Activated naive CD8-positive, alpha-beta T cell treated with anti-CD3 and anti-CD28 coated beads for 36 hours (primary cell): ENCODE measurements at regions not wholly inside any gene's neighbourhood (a gene's known extent, or its start where the extent isn't known, plus 50 kb on each side); places are given as distances from the start of the nearest gene placed in this dataset.

Experiments
- DNase-seq: peaks from one replicate; pipeline ENCODE4 v3.0.0; 2021
- H3K27ac Mint-ChIP-seq: one replicate; pipeline ENCODE4 v1.8.0; 2022; ENCODE audit warnings: mild to moderate bottlenecking, moderate library complexity, mixed read lengths
- H3K27me3 Mint-ChIP-seq: one replicate; pipeline ENCODE4 v1.8.0; 2022; ENCODE audit warnings: mild to moderate bottlenecking, mixed read lengths
- H3K36me3 Mint-ChIP-seq: one replicate; pipeline ENCODE4 v1.8.0; 2021; ENCODE audit warnings: mild to moderate bottlenecking, mixed read lengths
- H3K4me1 Mint-ChIP-seq: one replicate; pipeline ENCODE4 v1.8.0; 2021; ENCODE audit warnings: mixed read lengths
- H3K4me3 Mint-ChIP-seq: one replicate; pipeline ENCODE4 v1.8.0; 2022; ENCODE audit warnings: mild to moderate bottlenecking, moderate library complexity, mixed read lengths
- H3K9me3 Mint-ChIP-seq: one replicate; pipeline ENCODE4 v1.8.0; 2022; ENCODE audit warnings: mixed read lengths

DNA sequence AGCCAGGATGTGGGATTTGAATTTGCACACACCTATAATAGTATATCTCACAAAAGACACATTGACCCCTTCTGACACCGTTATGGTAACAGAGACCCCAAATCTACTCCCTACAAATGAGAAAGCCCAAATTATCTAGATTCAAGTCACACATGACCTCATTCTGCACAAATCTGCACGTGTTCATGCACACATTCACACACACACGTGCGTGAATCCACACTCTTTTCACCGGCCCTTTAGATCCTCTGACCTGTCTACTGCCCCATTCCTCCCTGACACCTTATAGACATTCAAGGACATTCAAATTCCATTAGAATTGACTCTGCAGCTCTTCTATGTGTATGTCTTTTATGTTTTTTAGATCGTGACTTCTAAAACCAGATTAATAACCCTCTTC, 627.8 kb upstream of the ID2 start:
- DNase-seq, result no peak
- no peaks in the 10 kb centered on the region for H3K27me3 Mint-ChIP-seq
- no peak overlapping the region for H3K4me3 Mint-ChIP-seq
- peaks cover 9% of the 10 kb centered on the region for H3K9me3 Mint-ChIP-seq
- H3K4me1 Mint-ChIP-seq, result peaks cover 23% of the 10 kb centered on the region
- H3K36me3 Mint-ChIP-seq, result peaks cover 2% of the 10 kb centered on the region
- H3K27ac Mint-ChIP-seq, result no peak overlapping the region

DNA sequence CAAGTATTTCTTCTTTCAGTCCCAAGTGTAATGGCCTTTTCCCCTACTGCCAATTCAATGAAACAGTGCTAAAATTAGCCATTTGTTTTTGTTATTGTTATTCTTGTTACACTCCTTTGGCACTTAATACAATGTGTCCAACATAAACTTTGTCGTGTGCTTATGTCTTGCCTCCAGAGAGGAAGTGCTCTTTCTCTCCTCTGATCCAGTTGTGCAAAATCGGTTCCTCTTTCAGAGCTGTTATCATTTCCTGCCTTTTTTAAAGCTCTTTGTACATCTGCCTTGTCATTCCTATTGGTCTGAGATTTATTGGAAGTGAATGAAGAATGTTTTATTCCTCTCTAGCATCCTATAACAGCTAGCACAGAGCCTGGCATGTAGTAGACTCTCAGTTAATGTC, 623.2 kb upstream of the ID2 start:
- Mint-ChIP-seq H3K36me3 (no peaks in the 10 kb centered on the region), H3K27ac (no peak overlapping the region), H3K4me3 (no peak overlapping the region)

DNA sequence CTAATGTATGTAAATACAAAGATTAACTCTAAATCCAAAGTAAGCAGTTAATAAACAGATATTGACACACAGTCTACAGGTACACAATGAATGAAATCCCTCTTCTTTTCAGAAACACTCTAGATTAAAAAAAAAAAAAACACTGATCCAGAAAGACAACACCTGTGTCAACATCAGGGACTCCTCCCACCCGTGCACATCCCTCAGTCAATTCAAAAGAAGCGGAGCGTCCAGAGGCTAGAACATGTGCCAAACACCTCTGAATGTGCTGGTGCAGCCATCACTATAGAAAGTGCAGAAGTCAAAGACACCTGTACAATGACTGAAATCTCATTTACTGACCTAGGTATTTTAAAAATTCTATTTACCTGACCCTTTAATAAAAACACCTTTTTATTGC, 622.6 kb upstream of the ID2 start:
- Mint-ChIP-seq H3K9me3 (peaks cover 7% of the 10 kb centered on the region), H3K27me3 (peaks cover 4% of the 10 kb centered on the region), H3K4me1 (peaks cover 6% of the 10 kb centered on the region), H3K27ac (peak overlapping the region; percentile 58), H3K4me3 (no peak overlapping the region), H3K36me3 (no peaks in the 10 kb centered on the region)
- DNase-seq, result no peak

More for the DNA sequence above, 623.2 kb upstream of the ID2 start:
- no peak for DNase-seq
- H3K4me1 Mint-ChIP-seq, result peaks cover 6% of the 10 kb centered on the region
- peaks cover 5% of the 10 kb centered on the region for H3K9me3 Mint-ChIP-seq
- peaks cover 4% of the 10 kb centered on the region for H3K27me3 Mint-ChIP-seq

DNA sequence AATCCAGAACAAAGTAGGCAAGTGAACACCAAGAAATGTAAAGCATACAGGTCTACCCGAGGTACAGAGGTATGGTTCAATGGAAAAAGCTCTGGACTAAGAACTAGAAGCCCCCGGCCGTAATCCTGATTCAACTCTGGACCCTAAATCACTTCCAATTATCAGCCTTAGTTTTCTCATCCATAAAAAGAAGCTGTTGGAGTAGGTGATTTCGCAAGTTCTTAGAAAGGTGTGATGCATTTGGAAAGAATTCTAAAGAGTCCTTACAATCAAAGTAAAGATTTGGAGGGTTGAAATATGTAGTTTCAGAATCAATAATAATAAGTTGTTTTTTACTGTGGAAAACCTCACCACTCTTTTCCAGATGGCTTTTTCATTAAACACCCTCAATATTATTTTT, 622.1 kb upstream of the ID2 start:
- H3K27ac Mint-ChIP-seq, result no peak overlapping the region
- H3K27me3 Mint-ChIP-seq, result peaks cover 4% of the 10 kb centered on the region
- peaks cover 9% of the 10 kb centered on the region for H3K9me3 Mint-ChIP-seq
- DNase-seq, result no peak
- no peak overlapping the region for H3K4me3 Mint-ChIP-seq
- H3K4me1 Mint-ChIP-seq, result peaks cover 6% of the 10 kb centered on the region
- no peaks in the 10 kb centered on the region for H3K36me3 Mint-ChIP-seq

DNA sequence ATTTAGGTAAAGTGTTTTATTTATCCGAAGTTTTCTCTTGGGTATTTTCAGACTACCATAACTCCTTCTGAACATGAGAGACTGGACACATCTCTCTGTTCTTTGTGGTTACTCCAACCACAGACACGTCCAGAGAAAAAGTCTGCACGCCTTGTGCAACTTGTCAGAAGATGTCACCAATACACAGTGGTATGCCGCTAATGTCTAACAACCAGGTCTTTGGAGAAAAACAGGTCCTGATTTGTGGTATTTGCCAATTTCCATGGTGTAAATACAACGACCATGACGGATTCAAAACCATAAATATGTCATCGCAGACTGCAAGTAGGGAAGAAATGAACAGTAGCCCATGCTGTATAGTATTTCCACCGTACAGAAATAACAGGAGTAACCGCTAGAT, 620.6 kb upstream of the ID2 start:
- peaks cover 2% of the 10 kb centered on the region for H3K36me3 Mint-ChIP-seq
- H3K9me3 Mint-ChIP-seq, result peaks cover 7% of the 10 kb centered on the region
- peaks cover 6% of the 10 kb centered on the region for H3K4me1 Mint-ChIP-seq
- no peak overlapping the region for H3K4me3 Mint-ChIP-seq
- no peak for DNase-seq
- no peak overlapping the region for H3K27ac Mint-ChIP-seq
- peaks cover 4% of the 10 kb centered on the region for H3K27me3 Mint-ChIP-seq

DNA sequence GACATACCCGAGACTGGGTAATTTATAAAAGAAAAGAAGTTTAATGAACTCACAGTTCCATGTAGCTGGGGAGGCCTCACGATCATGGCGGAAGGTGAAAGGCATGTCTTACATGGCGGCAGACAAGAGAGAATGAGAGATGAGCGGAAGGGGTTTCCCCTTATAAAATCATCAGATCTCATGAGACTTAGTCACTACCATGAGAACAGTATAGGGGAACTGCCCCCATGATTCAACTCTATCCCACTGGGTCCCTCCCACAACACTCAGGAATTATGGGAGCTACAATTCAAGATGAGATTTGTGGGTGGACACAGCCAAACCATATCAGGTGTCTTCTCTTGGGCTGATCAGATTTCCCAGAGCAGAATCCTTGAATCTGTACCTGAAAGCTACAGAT, 617.3 kb upstream of the ID2 start:
- no peak for DNase-seq
- Mint-ChIP-seq H3K27ac (no peak overlapping the region), H3K36me3 (peaks cover 2% of the 10 kb centered on the region), H3K27me3 (peaks cover 8% of the 10 kb centered on the region), H3K4me3 (no peak overlapping the region), H3K4me1 (peaks cover 3% of the 10 kb centered on the region), H3K9me3 (peaks cover 4% of the 10 kb centered on the region)

DNA sequence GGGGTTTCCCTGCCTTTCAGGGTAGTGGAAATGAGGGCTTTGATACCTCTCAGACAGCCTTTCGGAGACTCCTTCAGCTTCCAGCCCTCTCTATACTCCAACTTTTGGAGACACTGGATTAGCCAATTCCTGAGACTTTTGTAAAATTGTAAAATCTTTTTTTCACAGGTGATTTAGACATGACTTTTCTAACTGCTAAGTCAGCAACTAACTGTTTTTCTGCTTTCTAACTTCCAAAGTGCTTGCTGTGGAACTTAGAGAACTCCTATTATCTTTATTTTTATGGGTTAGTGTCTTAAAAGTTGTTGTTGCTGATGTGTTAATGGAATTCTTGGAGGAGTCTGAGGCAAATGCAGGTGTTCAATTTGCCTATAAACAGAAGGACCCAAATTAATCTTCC, 616.7 kb upstream of the ID2 start:
- Mint-ChIP-seq H3K27me3 (peaks cover 8% of the 10 kb centered on the region), H3K27ac (no peak overlapping the region), H3K4me1 (peaks cover 1% of the 10 kb centered on the region), H3K9me3 (peaks cover 4% of the 10 kb centered on the region), H3K4me3 (no peak overlapping the region), H3K36me3 (peaks cover 2% of the 10 kb centered on the region)
- DNase-seq, result no peak

DNA sequence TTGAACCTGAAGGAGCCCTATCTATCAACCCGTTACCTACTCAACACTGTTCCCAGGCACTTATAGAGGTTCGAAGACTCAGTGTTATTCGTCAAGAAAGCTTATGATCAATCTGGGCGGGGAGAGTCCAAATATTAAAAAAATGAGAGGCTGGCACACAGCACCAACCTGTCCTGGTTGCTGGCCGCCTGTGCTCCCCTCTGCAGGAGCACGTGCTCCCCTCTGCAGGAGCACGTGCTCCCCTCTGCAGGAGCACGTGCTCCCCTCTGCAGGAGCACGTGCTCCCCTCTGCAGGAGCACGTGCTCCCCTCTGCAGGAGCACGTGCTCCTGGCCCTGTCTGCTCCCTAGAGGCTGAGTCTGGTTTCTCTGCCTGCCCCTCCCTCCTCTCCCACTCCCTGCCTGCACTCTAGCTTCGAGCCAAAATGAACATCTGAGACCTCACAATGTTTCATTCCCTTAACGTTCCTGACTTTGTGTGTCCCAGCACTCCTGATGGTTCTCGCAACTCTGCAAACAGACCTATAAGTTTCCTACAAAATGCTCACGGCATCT, 614.0 kb upstream of the ID2 start:
- no peak for DNase-seq
- no peak overlapping the region for H3K27ac Mint-ChIP-seq
- peaks cover 2% of the 10 kb centered on the region for H3K36me3 Mint-ChIP-seq
- no peaks in the 10 kb centered on the region for H3K4me1 Mint-ChIP-seq
- no peak overlapping the region for H3K4me3 Mint-ChIP-seq
- H3K9me3 Mint-ChIP-seq, result peaks cover 4% of the 10 kb centered on the region
- peaks cover 4% of the 10 kb centered on the region for H3K27me3 Mint-ChIP-seq

DNA sequence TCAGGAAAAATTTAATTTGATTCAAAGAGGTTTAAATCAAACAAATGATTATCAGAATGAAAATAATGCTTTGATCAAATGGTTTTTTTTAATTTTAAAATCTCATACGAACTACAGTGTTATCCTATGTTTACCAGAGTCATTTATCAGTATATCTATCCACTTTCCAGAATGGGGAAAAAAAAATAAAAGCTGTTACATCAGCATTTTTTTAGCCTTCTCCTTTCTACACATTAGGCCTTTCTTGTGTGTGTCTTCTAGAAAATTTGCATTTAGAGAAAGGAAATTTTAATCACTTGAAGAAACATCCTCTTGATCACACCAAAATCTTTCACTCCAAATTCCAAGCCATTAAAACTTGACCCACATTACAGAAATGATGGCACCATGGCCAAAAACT, 608.9 kb upstream of the ID2 start:
- Mint-ChIP-seq H3K27me3 (no peaks in the 10 kb centered on the region), H3K9me3 (peaks cover 8% of the 10 kb centered on the region), H3K4me3 (no peak overlapping the region), H3K4me1 (no peaks in the 10 kb centered on the region), H3K36me3 (peaks cover 6% of the 10 kb centered on the region), H3K27ac (no peak overlapping the region)
- no peak for DNase-seq

DNA sequence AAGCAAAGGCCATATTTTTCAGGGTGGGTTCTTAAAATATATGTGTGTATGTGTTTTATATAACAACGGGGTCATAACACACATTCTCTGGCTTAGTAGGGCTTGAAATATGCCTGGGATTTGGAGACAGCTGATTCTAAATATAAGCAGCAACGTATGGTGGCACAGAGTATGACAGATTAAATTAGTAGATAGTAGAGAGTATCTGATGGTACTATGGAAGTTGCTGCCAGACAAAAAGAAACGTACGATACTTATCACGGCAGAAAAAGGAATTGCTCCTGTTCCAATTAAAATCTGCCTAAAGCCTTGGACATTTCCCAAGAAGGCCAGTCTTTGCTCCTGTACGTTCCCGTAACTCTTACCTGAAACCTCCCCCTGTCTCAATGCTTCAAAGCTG, 607.9 kb upstream of the ID2 start:
- H3K4me1 Mint-ChIP-seq, result no peaks in the 10 kb centered on the region
- peaks cover 6% of the 10 kb centered on the region for H3K36me3 Mint-ChIP-seq
- no peak overlapping the region for H3K27ac Mint-ChIP-seq
- H3K4me3 Mint-ChIP-seq, result no peak overlapping the region
- peaks cover 14% of the 10 kb centered on the region for H3K9me3 Mint-ChIP-seq
- DNase-seq, result no peak
- H3K27me3 Mint-ChIP-seq, result no peaks in the 10 kb centered on the region

DNA sequence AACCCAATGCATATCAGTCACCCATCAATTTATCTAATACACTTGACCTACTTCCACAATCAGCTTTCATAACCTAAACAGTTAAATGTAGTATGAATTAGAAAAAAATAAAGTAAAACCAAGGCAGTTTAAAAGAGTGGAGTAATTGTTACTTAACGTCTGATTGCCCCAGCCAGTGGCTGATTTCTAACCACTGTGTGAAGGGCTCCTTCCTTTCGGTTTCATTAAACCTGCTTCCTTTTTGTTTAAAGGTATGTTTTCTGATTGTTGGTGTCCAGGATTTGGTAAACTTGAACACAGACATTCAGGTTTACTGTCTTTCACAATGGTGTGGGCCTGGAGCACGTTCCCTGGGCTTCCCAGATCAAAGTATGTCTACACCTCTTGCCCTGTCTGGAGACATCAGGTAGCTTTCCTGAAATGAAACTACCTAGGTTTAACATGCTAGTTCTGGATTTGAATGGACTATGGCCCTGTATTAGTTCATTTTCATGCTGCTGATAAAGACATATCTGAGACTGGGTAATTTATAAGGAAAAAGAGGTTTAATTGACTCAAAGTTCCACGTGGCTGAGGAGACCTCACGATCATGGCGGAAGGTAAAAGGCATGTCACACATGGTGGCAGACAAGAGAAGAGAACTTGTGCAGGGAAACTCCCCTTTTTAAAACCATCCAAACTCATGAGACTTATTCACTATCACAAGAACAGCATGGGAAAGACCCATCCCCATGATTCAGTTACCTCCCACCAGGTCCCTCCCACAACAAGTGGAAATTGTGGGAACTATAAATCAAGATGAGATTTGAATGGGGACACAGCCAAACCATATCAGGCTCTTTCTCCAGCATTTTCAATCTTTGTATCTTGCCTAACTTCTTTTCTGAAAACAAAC, 605.2 kb upstream of the ID2 start:
- Mint-ChIP-seq H3K9me3 (peaks cover 14% of the 10 kb centered on the region), H3K4me1 (no peaks in the 10 kb centered on the region), H3K4me3 (no peak overlapping the region), H3K27ac (no peak overlapping the region), H3K27me3 (no peaks in the 10 kb centered on the region), H3K36me3 (peaks cover 6% of the 10 kb centered on the region)
- DNase-seq, result no peak

DNA sequence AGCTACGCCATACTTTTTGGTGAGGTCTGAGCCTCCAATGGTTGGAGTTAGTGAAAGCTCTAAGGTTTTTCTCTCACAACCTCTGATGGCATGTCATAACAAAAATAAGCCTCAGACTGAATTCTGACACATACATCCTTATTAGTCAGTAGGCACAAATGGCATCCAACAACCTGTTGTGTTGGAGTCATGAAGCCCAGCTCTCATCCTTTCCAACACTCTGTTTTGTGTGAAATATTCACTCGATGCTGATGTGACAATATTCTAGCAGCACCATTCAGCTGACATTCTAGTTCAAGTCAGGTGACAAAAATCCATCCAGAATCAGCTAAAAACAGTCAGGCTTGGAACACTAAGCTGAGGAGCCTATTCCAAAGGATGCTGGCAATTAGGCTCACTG, 603.2 kb upstream of the ID2 start:
- no peak overlapping the region for H3K27ac Mint-ChIP-seq
- H3K4me1 Mint-ChIP-seq, result no peaks in the 10 kb centered on the region
- H3K4me3 Mint-ChIP-seq, result no peak overlapping the region
- H3K9me3 Mint-ChIP-seq, result peaks cover 14% of the 10 kb centered on the region
- no peak for DNase-seq
- H3K27me3 Mint-ChIP-seq, result no peaks in the 10 kb centered on the region
- peaks cover 6% of the 10 kb centered on the region for H3K36me3 Mint-ChIP-seq

DNA sequence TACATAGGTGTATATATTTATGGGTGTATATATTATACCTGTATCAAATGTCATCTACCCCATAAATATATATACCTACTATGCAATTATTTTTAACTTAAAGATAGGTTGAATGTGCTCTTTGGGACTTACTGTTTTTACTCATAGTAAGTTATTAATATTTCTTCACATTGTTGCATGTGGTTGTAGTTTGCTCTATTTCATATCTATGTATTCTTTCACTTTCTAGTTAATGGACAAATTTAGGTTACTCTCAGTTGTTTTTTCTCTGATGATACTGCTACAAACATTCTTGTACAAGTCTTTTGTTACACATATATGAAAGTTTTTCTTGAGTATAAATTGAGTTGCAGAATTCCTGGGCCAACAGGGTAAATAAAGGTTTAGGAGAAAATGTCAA, 601.8 kb upstream of the ID2 start:
- no peak overlapping the region for H3K4me3 Mint-ChIP-seq
- peaks cover 14% of the 10 kb centered on the region for H3K9me3 Mint-ChIP-seq
- peaks cover 6% of the 10 kb centered on the region for H3K36me3 Mint-ChIP-seq
- H3K27me3 Mint-ChIP-seq, result no peaks in the 10 kb centered on the region
- H3K27ac Mint-ChIP-seq, result no peak overlapping the region
- DNase-seq, result no peak
- no peaks in the 10 kb centered on the region for H3K4me1 Mint-ChIP-seq

DNA sequence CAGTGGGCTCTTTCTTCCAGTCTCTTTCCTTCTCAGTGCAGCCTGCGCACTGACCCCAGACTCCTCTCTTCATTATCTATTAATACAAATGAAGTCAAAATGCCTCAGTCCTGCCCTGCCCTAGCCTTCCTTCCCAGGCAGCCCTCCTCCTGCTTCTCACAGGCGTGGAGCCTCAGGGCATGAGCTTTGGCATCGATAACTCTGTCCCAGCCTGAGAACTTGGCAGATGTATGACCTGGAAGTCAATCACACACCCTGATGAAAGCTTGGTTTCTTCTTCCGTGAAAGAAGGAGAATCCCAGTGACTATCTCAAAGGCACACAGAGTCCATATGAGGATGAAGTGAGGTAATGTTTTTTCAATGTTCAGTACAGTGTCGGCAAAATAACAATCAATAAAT, 600.7 kb upstream of the ID2 start:
- H3K9me3 Mint-ChIP-seq, result peaks cover 14% of the 10 kb centered on the region
- H3K36me3 Mint-ChIP-seq, result peaks cover 6% of the 10 kb centered on the region
- H3K27me3 Mint-ChIP-seq, result no peaks in the 10 kb centered on the region
- H3K4me1 Mint-ChIP-seq, result no peaks in the 10 kb centered on the region
- DNase-seq, result no peak
- no peak overlapping the region for H3K27ac Mint-ChIP-seq
- no peak overlapping the region for H3K4me3 Mint-ChIP-seq

DNA sequence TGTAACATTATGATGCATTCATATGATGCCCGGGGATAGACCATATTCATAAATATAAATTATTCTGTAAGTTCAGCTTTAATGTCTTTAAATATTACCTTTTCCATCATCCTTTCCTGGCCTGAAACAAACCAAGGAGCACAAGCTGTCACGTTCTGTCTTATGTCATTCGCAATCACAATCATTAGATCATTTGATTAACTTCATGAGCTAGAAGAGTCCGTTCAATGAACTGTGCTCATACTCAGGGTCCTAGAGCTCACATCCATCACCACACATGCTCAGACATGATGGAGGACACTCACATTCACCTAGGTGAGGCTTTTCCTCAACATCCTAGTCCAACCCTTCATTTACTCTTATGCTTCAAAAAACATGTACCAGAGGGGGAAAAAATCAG, 599.0 kb upstream of the ID2 start:
- H3K27me3 Mint-ChIP-seq, result no peaks in the 10 kb centered on the region
- H3K9me3 Mint-ChIP-seq, result peaks cover 5% of the 10 kb centered on the region
- H3K36me3 Mint-ChIP-seq, result no peaks in the 10 kb centered on the region
- DNase-seq, result no peak
- no peak overlapping the region for H3K4me3 Mint-ChIP-seq
- no peaks in the 10 kb centered on the region for H3K4me1 Mint-ChIP-seq
- H3K27ac Mint-ChIP-seq, result no peak overlapping the region

DNA sequence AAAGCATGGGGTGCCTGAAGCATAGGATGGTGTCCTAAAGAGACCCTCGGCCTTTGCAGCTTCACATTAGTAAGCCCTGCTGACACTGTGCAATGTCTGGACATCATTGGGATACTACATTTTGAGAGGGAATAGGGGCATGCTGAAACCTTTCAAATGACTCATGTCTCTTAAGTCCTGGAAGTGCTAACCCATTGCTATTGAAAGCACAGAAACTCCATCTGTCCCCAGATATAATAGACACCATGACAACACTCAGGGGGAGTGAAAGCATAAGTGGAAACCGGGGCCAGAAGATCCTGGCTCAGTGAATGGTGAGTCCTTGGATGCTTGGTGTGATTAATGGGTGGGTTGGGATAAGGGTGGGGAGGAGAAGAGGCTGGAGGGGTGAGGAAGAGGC, 595.5 kb upstream of the ID2 start:
- Mint-ChIP-seq H3K4me3 (no peak overlapping the region), H3K4me1 (no peaks in the 10 kb centered on the region), H3K27ac (no peak overlapping the region), H3K9me3 (no peaks in the 10 kb centered on the region), H3K27me3 (no peaks in the 10 kb centered on the region), H3K36me3 (no peaks in the 10 kb centered on the region)
- DNase-seq, result no peak
